Calu3 (cell line): ENCODE measurements at regions not wholly inside any gene's neighbourhood (a gene's known extent, or its start where the extent isn't known, plus 50 kb on each side); places are given as distances from the start of the nearest gene placed in this dataset.
"Not testable (repeated sequence)": the region's sequence is repeated elsewhere in the genome, so short reads cannot be mapped to it uniquely, and the experiment has no call there.

Source experiments
- BruUV-seq: library from RNA; stranded (reverse); fragments of 400-500 nt; replicated peaks from 2 replicates; lab custom pipeline; 2021; lab: Mats Ljungman, UMichigan
- CTCF ChIA-PET: fragments of 300-600 bp; sonication (Branson Sonifier 250); formaldehyde crosslinking; loops from one replicate; lab custom pipeline; 2022; ENCODE audit warnings: antibody characterized with exemption; lab: Charles Lee
- DNase-seq: peaks from one replicate; pipeline ENCODE4 v3.0.0; 2022
- H3K27ac Mint-ChIP-seq: one replicate; pipeline ENCODE4 v1.8.0; 2022; ENCODE audit warnings: mixed read lengths; ENCODE audit not compliant: unreplicated experiment
- H3K27me3 Mint-ChIP-seq: one replicate; pipeline ENCODE4 v1.8.0; 2022; ENCODE audit warnings: mixed read lengths; ENCODE audit not compliant: unreplicated experiment
- H3K36me3 Mint-ChIP-seq: one replicate; pipeline ENCODE4 v1.8.0; 2022; ENCODE audit warnings: mild to moderate bottlenecking, moderate library complexity, mixed read lengths; ENCODE audit not compliant: insufficient read depth, unreplicated experiment
- H3K4me1 Mint-ChIP-seq: one replicate; pipeline ENCODE4 v1.8.0; 2022; ENCODE audit warnings: mild to moderate bottlenecking, low read depth, mixed read lengths; ENCODE audit not compliant: unreplicated experiment
- H3K4me3 Mint-ChIP-seq: one replicate; pipeline ENCODE4 v1.8.0; 2022; ENCODE audit warnings: mild to moderate bottlenecking, low read depth, moderate library complexity, mixed read lengths; ENCODE audit not compliant: unreplicated experiment
- H3K9me3 Mint-ChIP-seq: one replicate; pipeline ENCODE4 v1.8.0; 2022; ENCODE audit warnings: low read depth, mixed read lengths; ENCODE audit not compliant: unreplicated experiment
- CTCF ChIP-seq: fragments of 200-600 bp; IDR thresholded peaks from one replicate; pipeline ENCODE4 v1.8.0; 2022; ENCODE audit warnings: antibody characterized with exemption; ENCODE audit not compliant: unreplicated experiment
- intact Hi-C: fragments of 100-400 bp; cut with micrococcal nuclease; formaldehyde crosslinking; loops from one replicate; pipeline ENCODE4 v1.10.0; 2022; ENCODE audit not compliant: unreplicated experiment

- CTCF ChIA-PET, result interaction anchor here (0.7 kb wide), 1 partner anchor 21 kb away, joined by 3 read pairs; no protein-coding TSS in a partner anchor
- BruUV-seq, result no TSS peak
- Mint-ChIP-seq H3K27me3 (no peaks in the 10 kb centered on the region), H3K27ac (no peak overlapping the region), H3K36me3 (no peaks in the 10 kb centered on the region), H3K4me1 (no peaks in the 10 kb centered on the region), H3K4me3 (no peak overlapping the region), H3K9me3 (no peaks in the 10 kb centered on the region)
- DNase-seq, result no peak
- intact Hi-C loops, result no loop called here
- no peak for TF ChIP-seq CTCF
Measured at GRCh38 chrX:114472788-114473187, 111.1 kb upstream of the HTR2C start.

- Mint-ChIP-seq H3K9me3 (no peaks in the 10 kb centered on the region), H3K27ac (no peak overlapping the region)
Measured at GRCh38 chrX:114500622-114501021, 83.3 kb upstream of the HTR2C start.

GRCh38 chrX:114508756-114509155 lies 75.1 kb upstream of the HTR2C start:
- Mint-ChIP-seq H3K27me3 (no peaks in the 10 kb centered on the region), H3K27ac (no peak overlapping the region), H3K4me3 (no peak overlapping the region), H3K4me1 (no peaks in the 10 kb centered on the region), H3K36me3 (no peaks in the 10 kb centered on the region), H3K9me3 (no peaks in the 10 kb centered on the region)
- intact Hi-C loops, result no loop called here
- no peak for DNase-seq
- BruUV-seq, result no TSS peak
- CTCF ChIA-PET, result no interaction called here
- TF ChIP-seq CTCF, result no peak

More at GRCh38 chrX:114500622-114501021, 83.3 kb upstream of the HTR2C start:
- H3K4me1 Mint-ChIP-seq, result no peaks in the 10 kb centered on the region
- TF ChIP-seq CTCF, result no peak
- H3K36me3 Mint-ChIP-seq, result no peaks in the 10 kb centered on the region
- H3K4me3 Mint-ChIP-seq, result no peak overlapping the region
- intact Hi-C loops, result loop anchor here (5.0 kb wide), 1 partner anchor 457 kb away; no protein-coding TSS in a partner anchor
- no TSS peak for BruUV-seq
- DNase-seq, result no peak
- CTCF ChIA-PET, result no interaction called here
- H3K27me3 Mint-ChIP-seq, result no peaks in the 10 kb centered on the region

- CTCF ChIA-PET, result no interaction called here
- peaks cover 6% of the 10 kb centered on the region for H3K9me3 Mint-ChIP-seq
- no peak overlapping the region for H3K27ac Mint-ChIP-seq
- TF ChIP-seq CTCF, result no peak
- H3K4me3 Mint-ChIP-seq, result no peak overlapping the region
- H3K27me3 Mint-ChIP-seq, result no peaks in the 10 kb centered on the region
- no peak for DNase-seq
- no peaks in the 10 kb centered on the region for H3K4me1 Mint-ChIP-seq
- intact Hi-C loops, result no loop called here
- H3K36me3 Mint-ChIP-seq, result no peaks in the 10 kb centered on the region
- BruUV-seq, result no TSS peak
Measured at GRCh38 chrX:114519524-114519923, 64.4 kb upstream of the HTR2C start.

GRCh38 chrX:114520701-114521100 lies 63.2 kb upstream of the HTR2C start:
- H3K4me1 Mint-ChIP-seq, H3K27me3 Mint-ChIP-seq, H3K36me3 Mint-ChIP-seq, intact Hi-C loops, H3K27ac Mint-ChIP-seq, BruUV-seq, CTCF ChIA-PET, H3K9me3 Mint-ChIP-seq, H3K4me3 Mint-ChIP-seq, DNase-seq: not testable (repeated sequence)
